ENCODE measurements at regions not wholly inside any gene's neighbourhood (a gene's known extent, or its start where the extent isn't known, plus 50 kb on each side); places are given as distances from the start of the nearest gene placed in this dataset.

- TF ChIP-seq, protein P1, sequence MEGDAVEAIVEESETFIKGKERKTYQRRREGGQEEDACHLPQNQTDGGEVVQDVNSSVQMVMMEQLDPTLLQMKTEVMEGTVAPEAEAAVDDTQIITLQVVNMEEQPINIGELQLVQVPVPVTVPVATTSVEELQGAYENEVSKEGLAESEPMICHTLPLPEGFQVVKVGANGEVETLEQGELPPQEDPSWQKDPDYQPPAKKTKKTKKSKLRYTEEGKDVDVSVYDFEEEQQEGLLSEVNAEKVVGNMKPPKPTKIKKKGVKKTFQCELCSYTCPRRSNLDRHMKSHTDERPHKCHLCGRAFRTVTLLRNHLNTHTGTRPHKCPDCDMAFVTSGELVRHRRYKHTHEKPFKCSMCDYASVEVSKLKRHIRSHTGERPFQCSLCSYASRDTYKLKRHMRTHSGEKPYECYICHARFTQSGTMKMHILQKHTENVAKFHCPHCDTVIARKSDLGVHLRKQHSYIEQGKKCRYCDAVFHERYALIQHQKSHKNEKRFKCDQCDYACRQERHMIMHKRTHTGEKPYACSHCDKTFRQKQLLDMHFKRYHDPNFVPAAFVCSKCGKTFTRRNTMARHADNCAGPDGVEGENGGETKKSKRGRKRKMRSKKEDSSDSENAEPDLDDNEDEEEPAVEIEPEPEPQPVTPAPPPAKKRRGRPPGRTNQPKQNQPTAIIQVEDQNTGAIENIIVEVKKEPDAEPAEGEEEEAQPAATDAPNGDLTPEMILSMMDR (IDR thresholded peaks at IDR 0.05) = no peak
- no peak for TF ChIP-seq POLR2A (IDR thresholded peaks at IDR 0.05)
Measured at GRCh38 chr20:60959971-60960370, 292.1 kb upstream of the CDH4 start.
